ENCODE measurements at regions not wholly inside any gene's neighbourhood (a gene's known extent, or its start where the extent isn't known, plus 50 kb on each side); places are given as distances from the start of the nearest gene placed in this dataset.

- no peak for TF ChIP-seq CTCF (IDR thresholded peaks at IDR 0.05)
- TF ChIP-seq POLR2AphosphoS5 (IDR thresholded peaks at IDR 0.05) = no peak
Observed at GRCh38 chr10:30758338-30758737, 128.8 kb upstream of the LYZL2 start.
